ENCODE measurements at regions not wholly inside any gene's neighbourhood (a gene's known extent, or its start where the extent isn't known, plus 50 kb on each side); places are given as distances from the start of the nearest gene placed in this dataset.
A peak's percentile ranks its signal among the peaks of the same experiment; 100 is the strongest.

- no peak overlapping the region for H3K4me3 ChIP-seq (ENCODE audit: severe bottlenecking)
- peaks cover 56% of the 10 kb centered on the region for H3K27me3 ChIP-seq (ENCODE audit: insufficient read depth, poor library complexity, severe bottlenecking)
- H3K9me3 ChIP-seq (ENCODE audit: severe bottlenecking) = no peaks in the 10 kb centered on the region
- no peak overlapping the region for H3K27ac ChIP-seq (ENCODE audit: poor library complexity, severe bottlenecking)
- ATAC-seq (ENCODE audit: low read depth) (no peak), DNase-seq (ENCODE audit: low spot score) (no peak)
- H3K4me1 ChIP-seq (ENCODE audit: insufficient read depth, poor library complexity, severe bottlenecking) = no peaks in the 10 kb centered on the region
- H3K36me3 ChIP-seq (ENCODE audit: low read depth) = no peaks in the 10 kb centered on the region
- no peak for TF ChIP-seq CTCF (IDR thresholded peaks at IDR 0.05; ENCODE audit: poor library complexity, severe bottlenecking)
Observed at GRCh38 chr15:60208709-60209108, 189.1 kb downstream of the ANXA2 start.

GRCh38 chr15:60212536-60212935, 185.2 kb downstream of the ANXA2 start:
- Histone ChIP-seq H3K27ac (ENCODE audit: poor library complexity, severe bottlenecking) (no peak overlapping the region), H3K4me1 (ENCODE audit: insufficient read depth, poor library complexity, severe bottlenecking) (no peaks in the 10 kb centered on the region), H3K9me3 (ENCODE audit: severe bottlenecking) (no peaks in the 10 kb centered on the region), H3K36me3 (ENCODE audit: low read depth) (no peaks in the 10 kb centered on the region), H3K4me3 (ENCODE audit: severe bottlenecking) (no peak overlapping the region), H3K27me3 (ENCODE audit: insufficient read depth, poor library complexity, severe bottlenecking) (peaks cover 18% of the 10 kb centered on the region)
- DNase-seq (ENCODE audit: low spot score) = no peak
- peak; percentile 21 for TF ChIP-seq CTCF (IDR thresholded peaks at IDR 0.05; ENCODE audit: poor library complexity, severe bottlenecking)
- peak; percentile 80 for ATAC-seq (ENCODE audit: low read depth)

- no peaks in the 10 kb centered on the region for H3K36me3 ChIP-seq (ENCODE audit: low read depth)
- TF ChIP-seq CTCF (IDR thresholded peaks at IDR 0.05; ENCODE audit: poor library complexity, severe bottlenecking) = no peak
- ATAC-seq (ENCODE audit: low read depth) (no peak), DNase-seq (ENCODE audit: low spot score) (no peak)
- peaks cover 14% of the 10 kb centered on the region for H3K27me3 ChIP-seq (ENCODE audit: insufficient read depth, poor library complexity, severe bottlenecking)
- no peak overlapping the region for H3K4me3 ChIP-seq (ENCODE audit: severe bottlenecking)
- no peaks in the 10 kb centered on the region for H3K4me1 ChIP-seq (ENCODE audit: insufficient read depth, poor library complexity, severe bottlenecking)
- H3K27ac ChIP-seq (ENCODE audit: poor library complexity, severe bottlenecking) = no peak overlapping the region
- no peaks in the 10 kb centered on the region for H3K9me3 ChIP-seq (ENCODE audit: severe bottlenecking)
Observed at GRCh38 chr15:60213377-60214000, 184.3 kb downstream of the ANXA2 start.

DNA sequence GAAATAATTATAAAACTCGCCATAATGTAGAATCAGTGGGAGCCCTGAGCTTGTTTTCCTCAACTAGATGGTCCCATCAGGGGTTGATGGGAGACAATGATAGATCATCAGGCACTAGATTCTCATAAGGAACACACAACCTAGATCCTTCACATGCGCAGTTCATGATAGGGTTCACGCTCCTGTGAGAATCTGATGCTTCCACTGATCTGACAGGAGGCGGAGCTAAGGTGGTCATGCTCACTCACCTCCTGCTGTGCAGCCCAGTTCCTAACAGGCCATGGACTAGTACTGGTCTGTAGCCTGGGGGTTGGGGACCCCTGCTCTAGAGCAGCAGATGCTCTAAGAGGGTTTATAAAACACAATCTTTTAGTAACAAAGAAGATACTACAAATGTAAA, 183.6 kb downstream of the ANXA2 start:
- Histone ChIP-seq H3K27ac (ENCODE audit: poor library complexity, severe bottlenecking) (no peak overlapping the region), H3K36me3 (ENCODE audit: low read depth) (no peaks in the 10 kb centered on the region), H3K27me3 (ENCODE audit: insufficient read depth, poor library complexity, severe bottlenecking) (peaks cover 14% of the 10 kb centered on the region), H3K4me1 (ENCODE audit: insufficient read depth, poor library complexity, severe bottlenecking) (no peaks in the 10 kb centered on the region), H3K9me3 (ENCODE audit: severe bottlenecking) (no peaks in the 10 kb centered on the region), H3K4me3 (ENCODE audit: severe bottlenecking) (no peak overlapping the region)
- ATAC-seq (ENCODE audit: low read depth) (no peak), DNase-seq (ENCODE audit: low spot score) (no peak)
- no peak for TF ChIP-seq CTCF (IDR thresholded peaks at IDR 0.05; ENCODE audit: poor library complexity, severe bottlenecking)

GRCh38 chr15:60215225-60215963, 182.4 kb downstream of the ANXA2 start:
- Histone ChIP-seq H3K4me1 (ENCODE audit: insufficient read depth, poor library complexity, severe bottlenecking) (no peaks in the 10 kb centered on the region), H3K4me3 (ENCODE audit: severe bottlenecking) (no peak overlapping the region), H3K36me3 (ENCODE audit: low read depth) (no peaks in the 10 kb centered on the region), H3K9me3 (ENCODE audit: severe bottlenecking) (no peaks in the 10 kb centered on the region), H3K27ac (ENCODE audit: poor library complexity, severe bottlenecking) (no peak overlapping the region), H3K27me3 (ENCODE audit: insufficient read depth, poor library complexity, severe bottlenecking) (peaks cover 6% of the 10 kb centered on the region)
- ATAC-seq (ENCODE audit: low read depth) (no peak), DNase-seq (ENCODE audit: low spot score) (no peak)
- TF ChIP-seq CTCF (IDR thresholded peaks at IDR 0.05; ENCODE audit: poor library complexity, severe bottlenecking) = no peak
